Esophagus squamous epithelium (tissue), 4 donors: ENCODE measurements at regions not wholly inside any gene's neighbourhood (a gene's known extent, or its start where the extent isn't known, plus 50 kb on each side); places are given as distances from the start of the nearest gene placed in this dataset.
"Not testable (repeated sequence)": the region's sequence is repeated elsewhere in the genome, so short reads cannot be mapped to it uniquely, and the experiment has no call there.

Experiments
- CTCF ChIP-seq, 6 experiments: fragments of 450-650 bp in 4 of 6; fragments of 200-600 bp in 2 of 6; sonication (generic) in 2 of 6; IDR thresholded peaks; one replicate each; pipeline ENCODE4 v1.5.1; 2016 to 2019; ENCODE audit warnings: antibody characterized with exemption in 6 of 6, mild to moderate bottlenecking in 4 of 6, moderate library complexity in 4 of 6
- POLR2A ChIP-seq, 4 donors: fragments of 450-650 bp; IDR thresholded peaks; one replicate each; pipeline ENCODE4 v1.6.1; 2017; ENCODE audit warnings: antibody characterized with exemption in 4 of 4, mild to moderate bottlenecking in 4 of 4, moderate library complexity in 3 of 4

GRCh38 chr3:26945480-26945879 is 322.9 kb downstream of the LRRC3B start:
- not testable (repeated sequence) for TF ChIP-seq CTCF, POLR2A (IDR thresholded peaks at IDR 0.05)
